GM19468 (cell line): ENCODE measurements at regions not wholly inside any gene's neighbourhood (a gene's known extent, or its start where the extent isn't known, plus 50 kb on each side); places are given as distances from the start of the nearest gene placed in this dataset.
"Not testable (repeated sequence)": the region's sequence is repeated elsewhere in the genome, so short reads cannot be mapped to it uniquely, and the experiment has no call there.

Experiments
- ATAC-seq: cut with Tn5 transposase; IDR thresholded peaks from one replicate; pipeline ENCODE4 v1.9.1; 2021; ENCODE audit warnings: mild to moderate bottlenecking, moderate library complexity, moderate number of reproducible peaks; ENCODE audit not compliant: unreplicated experiment; ENCODE audit errors: extremely low read depth

DNA sequence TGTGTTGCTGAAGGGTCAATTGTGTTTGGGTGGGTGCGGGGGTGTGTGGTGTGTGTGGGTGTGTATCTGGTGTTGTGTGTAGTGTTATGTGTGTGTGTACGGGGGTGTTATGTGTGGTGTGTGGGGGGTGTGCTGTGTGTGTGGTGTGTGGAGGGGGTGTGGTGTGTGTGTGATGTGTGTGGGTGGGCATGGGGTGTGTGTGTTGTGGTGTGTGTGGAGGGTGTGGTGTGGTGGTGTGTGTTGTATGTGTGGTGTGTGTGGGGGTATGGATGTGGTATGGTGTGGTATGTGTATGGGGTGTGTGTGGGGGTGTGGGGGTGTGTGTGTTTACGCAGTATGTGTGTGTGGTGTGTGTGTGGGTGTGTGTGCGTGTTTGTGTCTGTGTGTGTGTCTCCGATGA, 110.8 kb downstream of the ZNF22 start:
- no peak for ATAC-seq

DNA sequence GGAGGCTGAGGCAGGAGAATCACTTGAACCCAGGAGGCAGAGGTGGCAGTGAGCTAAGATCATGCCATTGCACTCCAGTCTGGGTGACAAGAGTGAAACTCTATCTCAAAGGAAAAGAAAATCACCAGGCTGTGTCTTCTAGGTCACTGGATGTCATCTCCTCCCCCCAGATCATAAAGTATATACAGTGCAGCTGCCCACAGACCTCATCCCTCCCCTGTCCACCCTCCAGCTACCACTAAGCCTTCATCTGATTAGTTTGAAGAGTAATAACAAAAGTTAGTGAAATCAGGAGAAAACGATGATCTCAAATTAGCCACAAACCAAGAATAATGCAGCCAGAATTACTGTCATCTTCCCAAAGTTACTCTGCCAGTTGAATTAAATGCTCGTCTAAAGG, 117.2 kb downstream of the ZNF22 start:
- ATAC-seq = not testable (repeated sequence)

GRCh38 chr10:45118929-45119328, 118.2 kb downstream of the ZNF22 start:
- no peak for ATAC-seq

DNA sequence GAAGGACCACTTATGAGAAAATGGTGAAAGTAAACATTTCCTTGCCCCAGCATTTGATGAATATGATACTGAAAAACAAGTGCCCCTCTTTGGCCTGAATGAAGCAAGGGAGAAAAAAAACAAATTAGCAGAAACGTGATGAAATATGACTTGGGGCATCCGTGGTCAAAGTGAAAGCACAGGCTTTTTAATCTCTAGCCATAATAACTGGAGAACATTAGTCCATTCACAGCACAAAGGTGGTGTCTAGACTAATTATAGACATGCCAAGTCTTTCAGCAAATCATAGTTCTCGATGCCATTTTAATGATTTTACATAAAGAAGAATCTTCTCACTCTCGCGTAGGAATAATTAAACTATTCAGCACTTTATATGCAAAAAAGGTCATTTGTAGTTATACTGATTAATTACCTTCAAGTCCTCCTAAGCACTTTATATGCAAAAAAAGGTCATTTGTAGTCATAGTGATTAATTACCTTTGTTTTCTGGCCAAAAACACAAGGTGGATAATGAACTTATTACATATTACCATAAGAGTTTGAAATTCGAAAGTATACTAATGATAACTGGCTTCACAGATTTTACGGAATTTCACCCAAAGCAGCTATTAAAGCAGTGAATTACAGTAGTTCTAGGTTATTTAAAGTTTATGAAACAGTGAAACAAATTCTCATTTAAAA, 121.6 kb downstream of the ZNF22 start:
- not testable (repeated sequence) for ATAC-seq

- no peak for ATAC-seq
Observed at GRCh38 chr10:45135443-45136198, 134.9 kb downstream of the ZNF22 start.

DNA sequence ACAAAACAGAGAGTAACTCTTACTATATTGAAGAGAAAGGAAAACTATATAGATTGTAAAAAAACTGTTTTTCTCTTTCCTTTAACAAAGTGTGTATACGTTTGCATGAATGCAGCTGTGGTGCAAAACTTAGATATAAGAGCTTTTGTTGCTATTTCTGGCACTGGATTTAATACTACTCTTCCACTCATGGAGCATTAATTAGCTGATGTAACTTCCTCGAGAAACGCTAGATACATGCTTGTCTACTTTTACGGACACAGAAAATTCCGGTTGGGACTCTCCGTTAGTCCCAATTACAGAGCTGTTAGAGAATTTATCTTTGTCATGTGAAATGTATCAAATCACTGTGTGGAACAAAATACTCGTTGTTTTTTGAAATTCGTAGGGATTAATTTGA, 135.5 kb downstream of the ZNF22 start:
- no peak for ATAC-seq

GRCh38 chr10:45144326-45145070, 143.8 kb downstream of the ZNF22 start:
- ATAC-seq = no peak

- ATAC-seq = not testable (repeated sequence)
Observed at GRCh38 chr10:45145143-45145542, 144.4 kb downstream of the ZNF22 start.

DNA sequence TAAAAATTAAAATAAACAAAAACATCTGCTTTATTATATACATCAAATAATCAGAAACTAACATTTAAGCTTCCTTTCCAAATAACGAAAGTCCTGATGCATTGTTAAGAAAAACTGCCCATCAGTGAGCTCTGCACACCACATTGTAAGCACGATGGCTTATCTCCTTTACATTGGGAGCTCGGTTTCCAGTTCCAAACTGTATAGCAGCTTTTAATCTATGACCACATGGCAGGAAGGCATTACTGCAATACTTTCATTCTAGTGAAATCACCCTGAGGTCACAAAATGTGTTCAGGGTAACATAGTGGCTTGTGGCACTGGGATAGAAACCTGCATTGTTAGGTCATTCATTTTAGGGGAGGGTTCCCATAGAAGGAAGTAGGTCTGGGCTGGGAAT, 146.3 kb downstream of the ZNF22 start:
- ATAC-seq = no peak

- ATAC-seq = no peak
Observed at GRCh38 chr10:45150997-45151396, 150.3 kb downstream of the ZNF22 start.

- ATAC-seq = no peak
Observed at GRCh38 chr10:45151467-45152214, 150.9 kb downstream of the ZNF22 start.

DNA sequence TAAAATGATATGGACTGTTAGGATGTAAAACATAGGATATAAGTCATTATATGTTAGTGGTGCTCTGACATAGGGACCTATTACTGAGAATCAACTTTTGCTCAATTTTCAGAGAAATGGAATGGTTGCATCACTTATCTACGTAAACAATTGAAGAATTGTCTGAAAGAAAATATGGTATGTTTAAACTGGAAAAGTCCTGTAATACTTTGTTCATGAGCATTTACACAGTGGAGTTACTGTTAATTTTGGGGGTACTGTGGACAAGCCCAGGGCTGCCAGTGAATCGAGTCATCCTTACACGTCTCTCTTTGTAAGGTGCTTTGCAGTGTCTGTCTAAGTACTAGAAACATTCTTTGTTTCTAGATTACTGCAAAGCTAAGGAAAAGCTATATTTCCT, 152.0 kb downstream of the ZNF22 start:
- no peak for ATAC-seq

DNA sequence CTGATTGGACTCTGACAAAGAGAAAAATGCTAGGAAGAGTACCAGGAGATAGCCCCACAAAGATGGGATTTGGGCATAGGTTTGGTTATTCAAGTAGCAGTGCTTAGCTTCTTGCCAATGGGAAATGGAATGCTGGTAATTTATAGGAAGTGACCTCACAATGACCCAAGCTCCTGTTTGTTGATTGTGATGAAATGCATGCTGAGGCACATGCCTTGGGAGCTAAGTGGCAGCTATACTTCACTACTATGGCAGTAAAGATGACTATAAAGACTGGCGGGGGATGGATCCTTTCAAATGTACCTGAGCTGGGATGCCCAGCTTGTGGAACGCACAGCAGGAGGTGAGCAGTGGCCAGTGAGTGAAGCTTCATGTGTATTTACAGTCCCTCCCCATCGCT, 153.8 kb downstream of the ZNF22 start:
- no peak for ATAC-seq

DNA sequence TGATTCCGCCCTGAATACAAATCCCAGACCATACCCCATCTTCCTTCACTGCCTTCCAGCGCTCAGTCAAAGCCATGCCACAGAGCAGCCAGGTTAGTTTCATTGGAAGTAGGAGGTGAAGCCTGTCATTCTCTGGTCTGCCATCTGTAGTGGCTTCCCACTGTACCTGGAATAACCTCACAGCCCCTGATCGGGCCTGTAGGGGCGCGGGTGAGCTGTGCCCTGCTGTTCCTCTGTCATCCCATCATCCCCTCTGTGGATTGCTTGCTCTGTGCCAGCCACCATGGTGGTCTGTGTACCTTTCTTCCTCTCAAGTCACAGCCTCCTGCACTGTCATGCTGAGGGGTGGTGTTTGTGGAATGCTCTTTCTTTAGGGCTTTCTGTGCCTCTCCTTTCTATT, 155.1 kb downstream of the ZNF22 start:
- no peak for ATAC-seq

DNA sequence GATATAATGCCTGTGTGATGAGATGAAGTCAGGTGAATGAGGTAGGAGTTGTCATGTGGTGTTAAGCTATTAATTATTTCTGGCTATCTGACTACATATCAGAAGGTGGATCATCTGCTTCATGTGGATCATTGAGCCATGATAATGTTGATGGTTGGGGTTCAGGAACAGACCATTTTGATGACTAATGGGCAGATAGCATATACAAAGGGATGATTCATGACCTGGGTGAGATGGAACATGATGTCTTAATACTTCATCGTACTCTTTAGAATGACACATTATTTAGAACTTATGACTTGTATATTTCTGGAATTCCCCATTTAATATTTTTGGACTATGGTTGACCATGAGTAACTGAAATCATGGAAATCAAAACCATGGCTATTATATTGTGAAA, 155.1 kb downstream of the OR13A1 start:
- ATAC-seq = no peak

DNA sequence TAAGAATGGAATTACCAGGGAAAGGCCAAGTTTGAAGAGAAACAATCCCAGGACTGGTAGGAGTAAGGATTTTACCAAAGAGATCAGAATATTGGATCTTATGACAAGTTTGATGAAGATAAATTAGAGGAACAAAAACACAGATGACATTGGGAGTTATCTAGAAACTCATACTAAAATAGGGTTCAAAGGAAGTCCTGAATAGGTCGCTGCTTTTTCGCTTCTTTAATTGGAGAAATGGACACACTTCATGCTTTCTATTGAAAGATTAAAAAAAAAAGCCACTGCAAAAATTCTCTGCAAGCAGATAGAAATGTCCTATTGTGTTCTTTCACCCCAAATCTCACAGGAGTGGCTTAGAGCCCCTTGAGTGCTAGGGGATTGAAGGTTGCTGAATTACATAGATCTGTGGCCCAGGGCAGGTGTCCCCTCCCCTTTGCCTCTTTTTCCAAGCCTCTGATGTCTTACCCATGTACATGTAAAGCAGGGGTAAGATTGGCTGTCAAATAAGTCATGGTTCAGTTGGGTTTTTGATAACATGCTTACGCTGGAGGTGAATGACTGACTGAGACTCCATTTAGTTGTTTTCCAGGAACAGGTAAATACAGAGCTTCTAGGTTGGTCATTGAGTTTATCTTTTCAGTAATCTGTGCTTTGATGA, 152.0 kb downstream of the OR13A1 start:
- ATAC-seq = no peak

DNA sequence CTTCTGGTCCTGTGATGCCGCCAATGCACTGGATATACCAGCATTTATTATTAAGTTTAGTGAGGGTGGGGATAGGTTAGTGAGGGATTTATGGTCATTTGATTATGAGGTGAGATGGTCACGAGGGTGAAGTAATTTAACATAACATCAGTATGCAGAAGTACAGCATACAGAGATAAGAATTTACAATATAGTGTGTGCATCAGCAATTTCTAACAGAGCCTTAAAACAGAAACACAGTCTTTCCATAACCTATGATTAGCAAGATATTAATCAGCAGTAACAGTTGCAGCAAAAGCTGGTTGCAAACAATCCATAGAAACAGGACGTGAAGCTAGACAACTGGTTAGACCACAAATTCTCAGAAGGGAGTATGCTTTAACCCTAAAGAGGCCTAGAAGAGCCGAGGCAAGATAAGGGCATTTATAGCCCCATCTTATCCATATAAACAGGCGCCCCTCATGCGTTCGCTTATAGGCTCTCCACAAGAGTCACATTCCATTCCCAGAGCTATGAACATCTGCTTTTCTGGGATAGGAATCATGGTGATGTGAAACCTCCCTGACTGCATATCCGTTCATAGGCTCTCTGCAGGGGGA, 139.8 kb downstream of the OR13A1 start:
- not testable (repeated sequence) for ATAC-seq

DNA sequence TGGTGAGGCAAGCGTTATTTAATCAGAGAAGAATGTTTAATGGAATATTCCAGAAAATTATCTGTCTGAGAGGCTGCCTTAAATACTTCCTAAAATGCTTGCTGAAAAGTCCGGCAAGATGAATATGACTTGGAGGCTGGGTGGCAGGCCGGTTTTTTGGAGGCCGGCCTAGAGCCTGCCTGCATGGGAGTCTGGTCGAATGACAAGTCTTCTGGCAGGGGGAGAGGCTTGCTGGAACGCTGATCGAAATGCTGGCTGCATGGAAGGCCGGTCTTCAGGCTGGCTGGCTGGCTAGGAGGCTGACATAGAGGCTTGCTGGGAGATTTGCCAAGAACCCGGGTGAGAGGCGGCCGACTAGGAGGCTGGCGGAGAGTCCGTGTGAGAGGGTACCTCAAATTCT, 135.7 kb downstream of the OR13A1 start:
- ATAC-seq = no peak

- ATAC-seq = no peak
Observed at GRCh38 chr10:45180507-45180906, 134.9 kb downstream of the OR13A1 start.
